ENCODE measurements at regions not wholly inside any gene's neighbourhood (a gene's known extent, or its start where the extent isn't known, plus 50 kb on each side); places are given as distances from the start of the nearest gene placed in this dataset.
"Not testable (repeated sequence)": the region's sequence is repeated elsewhere in the genome, so short reads cannot be mapped to it uniquely, and the experiment has no call there.

- TF ChIP-seq EZH2phosphoT487 (IDR thresholded peaks at IDR 0.05; ENCODE audit: insufficient read depth, low read depth); EZH2 (IDR thresholded peaks at IDR 0.05; ENCODE audit: insufficient read depth, poor library complexity, severe bottlenecking): not testable (repeated sequence)
Observed at GRCh38 chr9:64058070-64058469, 1226.9 kb downstream of the FOXD4L5 start.

Data from GM23248 (cell line).